ENCODE measurements at regions not wholly inside any gene's neighbourhood (a gene's known extent, or its start where the extent isn't known, plus 50 kb on each side); places are given as distances from the start of the nearest gene placed in this dataset.

- FAIRE-seq, result no peak
- Histone ChIP-seq H3K4me1 (no peaks in the 10 kb centered on the region), H3K27ac (no peak overlapping the region), H3K9me3 (peaks cover 7% of the 10 kb centered on the region; the same call in 2 of the 3 replicates), H3K4me2 (no peak overlapping the region), H3K4me3 (no peak overlapping the region)
- TF ChIP-seq TFCP2L1 (CRISPR knock-in tag; IDR thresholded peaks at IDR 0.05), result no peak
- TF ChIP-seq, protein P1, sequence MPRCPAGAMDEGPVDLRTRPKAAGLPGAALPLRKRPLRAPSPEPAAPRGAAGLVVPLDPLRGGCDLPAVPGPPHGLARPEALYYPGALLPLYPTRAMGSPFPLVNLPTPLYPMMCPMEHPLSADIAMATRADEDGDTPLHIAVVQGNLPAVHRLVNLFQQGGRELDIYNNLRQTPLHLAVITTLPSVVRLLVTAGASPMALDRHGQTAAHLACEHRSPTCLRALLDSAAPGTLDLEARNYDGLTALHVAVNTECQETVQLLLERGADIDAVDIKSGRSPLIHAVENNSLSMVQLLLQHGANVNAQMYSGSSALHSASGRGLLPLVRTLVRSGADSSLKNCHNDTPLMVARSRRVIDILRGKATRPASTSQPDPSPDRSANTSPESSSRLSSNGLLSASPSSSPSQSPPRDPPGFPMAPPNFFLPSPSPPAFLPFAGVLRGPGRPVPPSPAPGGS (IDR thresholded peaks at IDR 0.05), result no peak
- TF ChIP-seq ZC3H11A (IDR thresholded peaks at IDR 0.05), result no peak
- TF ChIP-seq FOSL2 (IDR thresholded peaks at IDR 0.05), result no peak
- TF ChIP-seq FOSL2 (CRISPR knock-in tag; IDR thresholded peaks at IDR 0.05), result no peak
- TF ChIP-seq CBX8 (IDR thresholded peaks at IDR 0.05), result no peak
- TF ChIP-seq, protein P2, sequence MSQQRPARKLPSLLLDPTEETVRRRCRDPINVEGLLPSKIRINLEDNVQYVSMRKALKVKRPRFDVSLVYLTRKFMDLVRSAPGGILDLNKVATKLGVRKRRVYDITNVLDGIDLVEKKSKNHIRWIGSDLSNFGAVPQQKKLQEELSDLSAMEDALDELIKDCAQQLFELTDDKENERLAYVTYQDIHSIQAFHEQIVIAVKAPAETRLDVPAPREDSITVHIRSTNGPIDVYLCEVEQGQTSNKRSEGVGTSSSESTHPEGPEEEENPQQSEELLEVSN (IDR thresholded peaks at IDR 0.05; ENCODE audit: borderline replicate concordance, low read depth), result no peak
- TF ChIP-seq POLR2A (IDR thresholded peaks at IDR 0.05; ENCODE audit: low read length), result no peak
- no peak for TF ChIP-seq RAD21 (conservative IDR thresholded peaks at IDR 0.05 in 1 of 2, IDR thresholded peaks at IDR 0.05 in 1 of 2)
- no peak for TF ChIP-seq MYC (IDR thresholded peaks at IDR 0.05; ENCODE audit: borderline replicate concordance, low read length)
- no peak for TF ChIP-seq NFE2L2 (conservative IDR thresholded peaks at IDR 0.05; ENCODE audit: low read length)
- TF ChIP-seq HOXA7 (CRISPR knock-in tag; IDR thresholded peaks at IDR 0.05), result no peak
- TF ChIP-seq CHD2 (IDR thresholded peaks at IDR 0.05; ENCODE audit: low read length, partially characterized antibody), result no peak
- TF ChIP-seq, protein P3, sequence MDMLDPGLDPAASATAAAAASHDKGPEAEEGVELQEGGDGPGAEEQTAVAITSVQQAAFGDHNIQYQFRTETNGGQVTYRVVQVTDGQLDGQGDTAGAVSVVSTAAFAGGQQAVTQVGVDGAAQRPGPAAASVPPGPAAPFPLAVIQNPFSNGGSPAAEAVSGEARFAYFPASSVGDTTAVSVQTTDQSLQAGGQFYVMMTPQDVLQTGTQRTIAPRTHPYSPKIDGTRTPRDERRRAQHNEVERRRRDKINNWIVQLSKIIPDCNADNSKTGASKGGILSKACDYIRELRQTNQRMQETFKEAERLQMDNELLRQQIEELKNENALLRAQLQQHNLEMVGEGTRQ (IDR thresholded peaks at IDR 0.05), result no peak
- TF ChIP-seq GATA3 (IDR thresholded peaks at IDR 0.05; ENCODE audit: borderline replicate concordance), result no peak
- TF ChIP-seq FOXS1 (CRISPR knock-in tag; IDR thresholded peaks at IDR 0.05), result no peak
- no peak for TF ChIP-seq ZFP36 (IDR thresholded peaks at IDR 0.05; ENCODE audit: borderline replicate concordance, partially characterized antibody)
- no peak for TF ChIP-seq FOSB (CRISPR knock-in tag; IDR thresholded peaks at IDR 0.05)
- no peak for TF ChIP-seq ESRRA (IDR thresholded peaks at IDR 0.05; ENCODE audit: borderline replicate concordance, low read length)
- DNase-seq (ENCODE audit: low read depth in 1 of 2, low spot score in 1 of 2), result no peak
- ATAC-seq, result no peak
- WGBS (ENCODE audit: missing lambda C conversion rate), result 11% methylated on average over 2 of the region's 2 CpGs
- ChIA-PET CTCF (no interaction called here), POLR2A (no interaction called here)
These were observed 180.8 kb upstream of the IRX3 start for GRCh38 chr16:54467398-54467797.

DNA sequence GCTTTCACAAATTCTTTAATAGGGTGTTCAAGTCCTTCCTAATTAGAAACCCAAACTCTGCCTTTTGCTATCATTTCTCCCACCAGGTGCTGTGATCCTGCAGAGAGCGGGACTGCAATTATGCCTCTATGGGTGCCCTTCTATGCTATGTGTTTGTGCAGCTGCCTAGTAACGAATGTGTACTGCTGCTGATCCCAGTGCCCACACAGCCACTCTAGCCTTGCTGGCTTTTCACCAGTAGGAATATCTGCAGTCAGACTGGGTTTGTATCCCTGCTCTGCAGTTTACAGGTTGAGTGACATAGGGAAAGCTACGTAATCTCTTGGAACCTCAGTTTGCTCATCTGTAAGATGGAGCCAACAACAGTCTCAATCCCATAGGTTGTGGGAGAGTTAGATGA lies 179.6 kb upstream of the IRX3 start:
- Histone ChIP-seq H3K4me2 (no peak overlapping the region), H3K4me1 (no peaks in the 10 kb centered on the region), H3K4me3 (no peak overlapping the region), H3K9me3 (peaks cover 7% of the 10 kb centered on the region; the same call in 2 of the 3 replicates), H3K27ac (no peak overlapping the region)
- FAIRE-seq, result no peak
- TF ChIP-seq, protein P1 (IDR thresholded peaks at IDR 0.05), result no peak
- no peak for TF ChIP-seq HOXB13 (CRISPR knock-in tag; IDR thresholded peaks at IDR 0.05; ENCODE audit: low read depth)
- TF ChIP-seq HOXA7 (CRISPR knock-in tag; IDR thresholded peaks at IDR 0.05), result no peak
- TF ChIP-seq RCOR1 (IDR thresholded peaks at IDR 0.05; ENCODE audit: low read depth, low read length), result no peak
- TF ChIP-seq, protein P4, sequence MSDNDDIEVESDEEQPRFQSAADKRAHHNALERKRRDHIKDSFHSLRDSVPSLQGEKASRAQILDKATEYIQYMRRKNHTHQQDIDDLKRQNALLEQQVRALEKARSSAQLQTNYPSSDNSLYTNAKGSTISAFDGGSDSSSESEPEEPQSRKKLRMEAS (IDR thresholded peaks at IDR 0.05), result no peak
- TF ChIP-seq RNF2 (IDR thresholded peaks at IDR 0.05; ENCODE audit: borderline replicate concordance, low read depth), result no peak
- no peak for TF ChIP-seq TFCP2L1 (CRISPR knock-in tag; IDR thresholded peaks at IDR 0.05)
- no peak for TF ChIP-seq EHF (CRISPR knock-in tag; IDR thresholded peaks at IDR 0.05)
- TF ChIP-seq ATOH8 (CRISPR knock-in tag; IDR thresholded peaks at IDR 0.05; ENCODE audit: low read depth), result no peak
- TF ChIP-seq CBX2 (IDR thresholded peaks at IDR 0.05; ENCODE audit: borderline replicate concordance, low read depth), result no peak
- TF ChIP-seq ELK1 (IDR thresholded peaks at IDR 0.05; ENCODE audit: low read depth, low read length), result no peak
- ATAC-seq, result no peak
- 46% methylated on average over 2 of the region's 3 CpGs for WGBS (ENCODE audit: missing lambda C conversion rate)
- no peak for DNase-seq (ENCODE audit: low read depth in 1 of 2, low spot score in 1 of 2)
- CTCF ChIA-PET, result interaction anchor here (0.9 kb wide), 1 partner anchor 9 kb away, joined by 3 read pairs; no protein-coding TSS in a partner anchor
- POLR2A ChIA-PET, result no interaction called here

Data from A549 (cell line).